NCI-H1105 treated with DMSO at 0.1 percent for 48 hours (cell line): ENCODE measurements at regions not wholly inside any gene's neighbourhood (a gene's known extent, or its start where the extent isn't known, plus 50 kb on each side); places are given as distances from the start of the nearest gene placed in this dataset.

Source experiments
- DNase-seq: peaks from one replicate; lab custom pipeline; 2025; lab: John Stamatoyannopoulos, UW

DNA sequence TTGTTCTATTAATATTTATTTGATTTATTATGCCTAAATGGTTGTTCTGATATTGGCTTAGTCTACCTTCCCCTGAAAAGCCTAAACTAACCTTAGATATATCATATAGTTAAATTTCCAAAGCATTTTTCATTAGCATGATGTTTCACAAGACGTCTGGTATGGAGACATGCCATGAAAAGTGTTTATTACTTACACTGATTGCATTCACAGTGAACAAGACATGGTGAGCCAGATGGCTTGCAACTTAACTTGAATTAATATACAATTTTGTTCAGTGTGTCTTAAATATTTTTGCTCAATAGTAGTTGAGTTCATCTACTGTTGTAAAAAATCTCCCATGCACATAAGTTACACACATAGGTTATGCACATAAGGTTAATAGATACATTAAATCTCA lies 758.4 kb downstream of the NSUN3 start:
- DNase-seq, result no peak

DNA sequence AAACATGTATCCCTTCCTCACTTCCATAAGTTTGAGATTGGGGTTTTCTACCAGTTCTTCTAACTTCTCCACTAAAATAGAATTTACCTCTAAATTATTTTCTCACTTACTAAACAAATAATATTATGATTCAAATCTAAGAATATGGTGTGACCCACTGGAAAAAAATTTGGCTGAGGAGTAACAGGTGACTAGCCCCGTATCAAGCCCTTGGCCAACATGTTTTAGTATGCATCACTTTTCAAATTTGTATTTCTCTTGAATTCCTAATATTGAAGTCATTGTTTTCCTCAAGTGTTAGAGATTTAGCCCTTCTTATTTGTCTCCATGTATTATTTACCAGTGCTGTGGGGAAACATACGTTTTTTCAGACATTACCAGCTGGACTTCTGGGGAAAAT lies 759.4 kb downstream of the NSUN3 start:
- no peak for DNase-seq

DNA sequence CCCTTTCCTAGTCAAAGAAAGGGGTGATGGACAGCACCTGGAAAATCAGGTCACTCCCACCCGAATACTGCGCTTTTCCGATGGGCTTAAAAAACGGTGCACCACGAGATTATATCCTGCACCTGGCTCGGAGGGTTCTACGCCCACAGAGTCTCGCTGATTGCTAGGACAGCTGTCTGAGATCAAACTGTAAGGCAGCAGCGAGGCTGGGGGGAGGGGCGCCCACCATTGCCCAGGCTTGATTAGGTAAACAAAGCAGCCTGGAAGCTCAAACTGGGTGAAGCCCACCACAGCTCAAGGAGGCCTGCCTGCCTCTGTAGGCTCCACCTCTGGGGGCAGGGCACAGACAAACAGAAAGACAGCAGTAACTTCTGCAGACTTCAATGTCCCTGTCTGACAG lies 783.4 kb downstream of the NSUN3 start:
- DNase-seq, result peak; percentile 2

DNA sequence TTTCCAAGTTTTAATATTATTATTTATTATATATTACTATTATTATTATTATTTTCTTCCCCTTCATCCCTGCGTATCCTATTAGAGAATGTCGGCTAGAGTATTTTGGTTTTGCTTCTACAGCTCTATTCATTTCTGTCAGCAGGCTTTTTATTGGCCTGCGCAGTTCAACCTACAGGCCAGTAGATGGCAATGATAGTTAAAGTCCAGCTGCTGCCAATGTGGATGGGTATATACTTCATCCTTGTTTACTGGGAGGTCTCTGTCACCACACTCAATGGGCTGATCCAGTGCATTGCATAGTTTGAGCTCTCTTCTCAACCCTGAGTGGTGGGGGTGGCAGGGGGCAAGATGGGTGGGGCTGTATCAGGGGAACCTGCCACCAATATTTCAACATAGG lies 799.8 kb downstream of the NSUN3 start:
- no peak for DNase-seq

DNA sequence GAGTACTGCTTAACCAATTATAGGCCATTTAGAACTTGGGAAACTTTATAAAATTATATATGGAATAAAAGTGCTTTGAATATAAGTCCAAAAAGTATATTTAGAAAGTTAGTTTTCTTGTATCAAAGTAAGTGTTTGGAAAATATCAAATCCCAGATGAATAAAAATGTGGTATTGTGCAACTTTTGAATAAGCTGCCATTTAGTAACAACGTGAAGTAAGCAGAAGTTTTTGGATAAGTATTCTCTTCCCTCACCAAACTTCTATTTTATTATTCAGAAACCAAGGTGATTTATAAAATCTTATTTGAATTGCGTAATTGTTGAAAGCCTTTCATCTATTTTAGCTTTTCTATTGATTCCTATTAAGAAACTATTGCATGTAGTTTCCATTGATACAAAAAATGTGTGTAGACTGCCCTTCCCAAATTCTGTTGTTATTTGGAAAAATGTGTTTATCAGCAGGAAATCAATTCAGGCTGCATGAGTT lies 806.2 kb downstream of the NSUN3 start:
- DNase-seq, result no peak

DNA sequence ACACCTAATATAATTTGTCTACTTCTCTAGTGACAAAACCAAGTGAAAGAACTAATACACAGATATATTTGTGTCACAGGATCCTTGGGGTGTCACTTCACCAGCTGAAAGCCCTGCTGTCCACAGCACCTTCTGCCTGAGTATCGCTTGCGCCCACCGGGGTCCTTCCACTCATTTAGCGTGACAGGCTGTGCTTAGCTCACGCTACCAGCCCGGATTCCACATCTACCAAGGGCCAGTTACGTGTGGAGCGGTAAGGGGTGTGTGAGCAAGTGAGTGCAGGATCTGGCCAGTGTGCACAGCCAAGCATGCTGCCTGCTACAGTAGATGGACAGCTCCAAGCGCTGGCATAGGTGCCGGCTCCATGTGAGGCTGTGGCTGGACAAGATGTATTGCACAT lies 810.9 kb downstream of the NSUN3 start:
- no peak for DNase-seq

DNA sequence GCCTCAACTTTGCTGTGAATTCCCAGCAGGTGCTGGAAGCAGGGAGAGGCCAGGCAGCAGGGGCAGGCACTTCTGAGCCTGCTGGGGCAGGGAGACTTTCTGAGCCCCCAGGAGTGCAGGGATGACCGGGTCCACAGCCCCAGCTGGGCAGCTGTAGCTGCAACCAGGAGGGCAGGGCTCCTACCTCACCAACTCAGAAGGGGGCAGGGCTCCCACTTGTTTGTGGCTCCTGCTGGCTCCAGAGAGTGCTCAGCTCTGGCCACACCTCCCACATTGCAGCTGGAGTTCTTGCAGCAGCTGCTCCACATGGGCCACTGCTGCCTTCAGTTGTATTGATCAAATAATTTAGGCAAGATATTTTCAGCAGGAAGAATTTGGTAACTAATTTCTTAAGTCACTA lies 812.3 kb downstream of the NSUN3 start:
- no peak for DNase-seq

DNA sequence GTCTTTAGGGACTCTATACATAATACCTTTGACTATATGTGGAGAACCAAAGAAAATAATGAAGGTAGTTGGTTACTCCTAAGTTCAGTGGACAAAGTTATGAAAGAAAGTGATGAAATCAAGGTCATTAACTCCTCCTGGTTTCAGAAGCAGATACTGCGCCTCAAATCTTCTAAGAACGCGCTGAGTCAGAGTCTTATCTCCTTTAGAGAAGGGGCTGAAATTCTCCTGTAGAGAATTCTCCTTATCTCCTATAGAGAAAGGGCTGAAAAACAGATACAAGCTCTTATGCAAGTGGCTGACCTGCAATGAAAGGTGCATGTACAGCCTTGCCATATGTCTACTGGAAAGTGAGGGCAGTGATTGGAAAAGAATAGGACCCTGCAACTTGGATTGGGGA lies 824.2 kb downstream of the NSUN3 start:
- DNase-seq, result no peak

DNA sequence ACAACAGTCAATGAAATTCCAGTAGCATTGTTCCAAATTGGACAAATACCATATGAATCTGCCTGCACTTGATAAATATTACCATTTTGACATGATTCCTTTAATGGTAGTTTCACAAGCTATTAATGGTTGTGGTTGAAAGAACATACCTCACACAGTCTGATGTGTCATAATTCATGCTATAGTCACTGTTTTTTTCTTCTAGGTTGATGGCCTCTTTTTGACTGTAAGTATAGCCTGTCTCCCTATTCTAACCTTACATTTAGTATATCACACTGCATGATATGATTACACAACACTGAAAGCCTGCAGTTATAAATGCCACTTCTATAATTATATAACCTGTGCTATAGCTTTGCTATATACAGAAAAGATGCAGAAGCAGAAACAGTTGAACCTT lies 834.1 kb downstream of the NSUN3 start:
- no peak for DNase-seq

DNA sequence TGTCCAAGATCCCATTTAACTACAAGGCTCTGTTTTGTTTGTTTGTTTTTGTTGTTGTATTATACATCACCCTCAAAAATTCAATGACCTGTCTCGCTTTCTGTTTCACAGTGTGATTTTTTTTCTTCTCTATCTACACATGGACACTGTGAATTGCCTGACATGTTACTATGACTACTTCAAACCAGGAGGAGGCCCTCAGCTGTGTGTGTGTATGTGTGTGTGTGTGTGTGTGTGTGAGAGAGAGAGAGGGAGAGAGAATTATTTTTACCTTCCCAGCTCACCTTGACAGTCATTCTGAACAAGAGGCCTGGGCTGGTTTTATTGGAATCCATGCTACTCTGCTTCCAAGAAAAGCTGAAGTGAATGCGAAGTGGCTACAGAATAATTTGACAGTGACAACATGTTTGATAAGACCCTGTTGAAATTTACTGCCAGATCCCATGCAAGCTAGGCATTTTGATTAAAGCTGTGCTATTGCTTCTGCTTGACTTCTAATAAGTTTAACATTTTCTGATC lies 841.4 kb downstream of the NSUN3 start:
- DNase-seq, result no peak

DNA sequence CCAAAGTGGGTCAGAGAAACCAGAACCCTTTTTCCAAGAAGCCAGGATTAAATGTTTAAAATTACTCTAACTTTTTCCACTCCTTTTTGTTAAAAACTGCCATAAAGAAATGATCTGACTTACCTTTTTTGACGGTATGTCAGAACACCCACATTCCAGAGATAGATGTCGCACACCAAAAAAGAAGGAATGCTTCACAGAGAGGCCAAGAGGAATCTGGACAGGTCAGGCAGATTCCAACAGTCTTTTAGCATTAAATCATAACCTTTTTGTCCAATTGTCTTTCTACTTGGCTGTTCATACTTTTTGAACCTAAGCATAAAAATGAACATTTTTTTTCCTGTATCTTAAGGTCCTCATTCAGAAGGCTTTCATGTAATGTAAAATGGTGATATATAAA lies 846.9 kb downstream of the NSUN3 start:
- no peak for DNase-seq

DNA sequence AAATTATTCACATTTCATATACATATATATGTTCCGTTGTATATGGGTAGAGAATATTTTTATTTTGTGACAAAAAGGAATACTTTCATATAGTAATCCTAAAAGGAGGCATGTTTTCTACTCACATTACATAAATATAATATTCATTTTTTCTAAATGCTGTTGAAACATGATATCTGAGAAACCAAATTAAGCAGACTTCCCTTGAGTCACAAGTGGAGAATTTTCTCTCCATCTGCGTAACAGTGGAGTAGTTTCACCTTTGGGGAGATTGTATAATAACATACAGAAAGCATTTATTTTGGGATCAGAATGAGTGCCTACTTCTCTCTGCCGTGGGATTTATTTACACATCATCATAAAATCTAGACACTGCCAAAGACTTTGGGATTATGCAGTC lies 849.8 kb downstream of the NSUN3 start:
- DNase-seq, result no peak

DNA sequence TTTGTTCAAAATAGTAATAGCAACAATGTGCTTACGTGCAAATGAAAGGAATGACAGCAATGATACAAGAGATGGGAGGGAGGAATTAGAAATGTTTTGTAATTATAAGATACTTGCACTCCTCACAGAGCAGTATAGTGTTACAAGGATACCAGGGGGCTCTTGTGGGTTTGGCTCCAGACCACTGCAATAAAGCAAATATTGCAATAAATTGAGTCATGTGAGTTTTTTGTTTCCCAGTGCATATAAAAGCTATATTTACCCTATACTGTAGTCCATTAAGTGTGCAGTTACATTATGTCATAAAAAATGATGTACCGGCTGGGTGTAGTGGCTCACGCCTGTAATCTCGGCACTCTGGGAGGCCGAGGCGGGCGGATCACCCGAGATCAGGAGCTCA lies 864.3 kb downstream of the NSUN3 start:
- no peak for DNase-seq

DNA sequence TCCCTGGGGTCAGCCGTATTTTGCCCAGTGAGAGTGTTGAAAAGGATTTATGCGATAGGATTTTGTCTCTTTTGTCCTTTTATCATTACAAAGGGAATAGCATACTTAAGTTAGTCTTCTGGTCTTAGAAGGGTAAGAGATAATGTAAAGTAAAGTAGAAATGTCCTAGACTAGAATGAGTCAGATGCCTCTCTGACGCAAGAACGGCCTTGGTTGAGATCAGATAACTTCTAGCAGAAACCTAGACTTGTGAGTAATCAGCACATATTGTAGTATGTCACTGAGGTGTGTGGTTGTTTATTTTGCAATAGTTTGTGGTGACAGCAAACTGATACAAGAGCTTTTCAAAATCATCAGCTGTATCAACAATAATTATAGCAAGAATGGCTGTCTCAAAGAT lies 866.1 kb downstream of the NSUN3 start:
- DNase-seq, result no peak

DNA sequence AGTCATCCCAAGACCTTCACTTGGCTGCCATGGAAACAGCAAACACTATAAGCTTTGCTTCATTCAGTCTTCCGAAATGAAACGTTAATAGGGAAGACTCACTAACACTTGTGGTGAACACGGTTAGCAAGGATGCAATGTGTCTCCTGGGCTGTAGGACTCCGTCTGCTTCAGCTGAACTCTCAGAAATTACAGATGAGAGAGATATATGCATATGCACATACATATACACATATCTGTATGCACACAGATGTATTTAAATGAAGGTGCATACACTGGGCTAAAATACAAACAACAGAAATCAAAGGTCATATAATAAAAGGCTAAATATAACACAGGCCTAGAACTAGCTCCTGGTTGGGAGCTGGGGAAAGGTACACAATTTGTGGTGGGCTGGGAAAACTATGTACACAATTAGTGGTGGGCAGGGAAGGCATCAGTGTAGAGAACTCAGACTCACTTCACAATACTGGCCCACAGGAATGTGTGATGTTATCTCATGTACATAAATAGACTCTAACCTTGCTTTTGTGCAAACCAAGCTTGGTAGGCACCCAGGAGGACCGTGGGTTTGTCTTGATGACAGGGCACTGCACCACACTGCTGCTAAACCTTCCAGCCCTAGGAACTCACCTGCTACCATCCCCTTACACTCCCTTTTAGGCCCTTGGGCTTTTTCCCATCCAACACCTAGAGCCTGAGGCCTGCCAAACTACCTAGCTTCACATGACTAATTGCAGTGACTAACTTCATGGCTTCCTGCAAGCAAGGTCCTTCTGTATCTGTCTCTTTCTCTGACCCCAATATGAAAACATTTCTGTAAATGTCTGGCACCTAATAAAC lies 873.1 kb downstream of the NSUN3 start:
- no peak for DNase-seq

DNA sequence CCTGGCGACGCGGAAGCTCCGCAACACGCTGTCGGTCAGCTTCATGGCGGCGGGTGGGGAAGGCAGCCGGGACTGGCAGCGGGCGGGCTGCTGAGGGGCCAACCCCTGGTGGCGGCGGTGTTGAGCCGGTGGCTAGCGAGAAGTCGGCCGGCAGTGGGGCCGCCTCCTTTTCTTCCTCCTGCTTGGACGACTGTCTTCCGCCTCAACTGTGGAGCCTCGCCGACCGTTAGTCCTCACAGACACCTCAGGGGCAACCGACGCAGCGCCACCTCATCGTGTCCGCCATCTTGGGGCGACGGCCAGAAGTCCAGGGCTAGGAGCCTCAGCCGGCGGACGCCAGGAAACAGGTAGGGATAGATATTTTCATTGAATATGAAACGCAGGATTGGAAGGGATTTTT lies 875.1 kb downstream of the NSUN3 start:
- DNase-seq, result no peak

DNA sequence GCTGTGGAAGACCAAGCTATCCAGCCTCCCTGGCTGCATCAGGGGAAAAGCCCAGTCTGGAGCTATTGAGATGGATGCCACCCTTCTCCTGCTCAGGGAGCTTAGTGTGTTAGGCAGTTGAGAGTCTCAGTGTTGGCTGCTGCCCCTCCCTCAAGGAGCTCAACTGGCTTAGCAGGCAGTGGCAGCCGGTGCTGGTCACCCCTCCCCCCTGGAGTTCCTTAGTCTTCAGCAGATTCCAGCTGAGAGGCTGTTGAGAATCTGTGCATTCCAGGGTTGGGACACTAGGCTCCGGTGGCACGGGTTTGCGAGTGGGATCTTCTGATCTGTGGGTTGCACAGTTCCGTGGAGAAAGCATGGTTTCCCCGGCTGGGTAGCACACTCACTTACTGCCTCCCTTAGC lies 883.8 kb downstream of the NSUN3 start:
- no peak for DNase-seq

DNA sequence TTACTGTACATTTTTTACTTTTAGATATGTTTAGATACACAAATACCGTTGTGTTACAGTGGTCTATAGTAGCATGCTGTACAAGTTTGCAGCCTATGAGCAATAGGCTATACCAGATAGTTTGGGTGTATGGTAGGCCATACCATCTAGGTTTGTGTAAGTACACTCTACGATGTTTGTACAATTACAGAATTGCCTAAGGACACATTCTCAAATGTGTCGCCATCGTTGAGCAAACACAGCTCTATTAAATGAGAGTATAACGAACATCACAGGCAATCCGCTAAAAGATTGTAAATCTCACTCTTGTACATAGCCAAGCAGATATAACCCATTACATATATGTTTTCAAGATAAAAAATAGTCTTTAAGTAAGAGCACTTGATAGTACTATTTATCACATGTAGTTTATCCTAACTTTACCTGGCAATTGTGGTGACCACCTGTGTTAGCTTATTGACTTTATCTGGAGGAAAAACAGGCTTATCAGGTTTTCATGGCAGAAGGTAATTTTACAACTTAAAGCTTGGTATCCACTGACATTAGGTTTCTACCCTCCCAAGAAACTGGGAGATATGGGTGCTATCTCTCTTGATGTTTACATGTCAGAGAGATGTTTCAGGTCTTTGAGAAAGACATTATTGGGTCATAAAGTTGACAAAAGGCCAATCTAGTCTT lies 898.7 kb downstream of the NSUN3 start:
- no peak for DNase-seq

DNA sequence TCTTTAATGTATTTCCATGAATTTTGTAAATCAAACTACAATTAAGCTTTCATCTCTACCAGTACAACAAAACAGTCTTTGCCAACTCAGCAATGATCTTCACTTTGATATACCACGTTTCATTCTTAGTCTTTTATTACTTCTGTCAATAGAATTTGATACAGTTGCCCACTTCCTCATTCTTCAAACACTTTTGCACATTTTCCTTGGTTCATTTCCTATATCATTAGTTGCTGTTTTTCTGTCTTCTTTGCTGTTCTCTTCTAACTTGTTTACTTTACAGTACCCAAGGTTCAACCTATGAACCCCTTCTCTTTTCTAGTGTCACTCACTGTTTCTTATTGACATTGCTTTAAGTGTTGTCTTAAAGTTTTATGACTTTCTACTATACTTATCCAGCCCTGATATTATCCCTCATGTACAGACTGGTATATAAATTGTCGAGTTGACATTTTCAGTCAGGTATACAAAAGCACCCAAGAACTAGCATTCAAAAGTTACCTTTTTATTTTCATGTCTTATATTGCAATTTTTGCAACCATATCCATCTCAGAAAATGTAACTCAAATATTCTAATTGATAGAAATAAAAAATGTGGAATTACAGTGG lies 903.1 kb downstream of the NSUN3 start:
- DNase-seq, result no peak

DNA sequence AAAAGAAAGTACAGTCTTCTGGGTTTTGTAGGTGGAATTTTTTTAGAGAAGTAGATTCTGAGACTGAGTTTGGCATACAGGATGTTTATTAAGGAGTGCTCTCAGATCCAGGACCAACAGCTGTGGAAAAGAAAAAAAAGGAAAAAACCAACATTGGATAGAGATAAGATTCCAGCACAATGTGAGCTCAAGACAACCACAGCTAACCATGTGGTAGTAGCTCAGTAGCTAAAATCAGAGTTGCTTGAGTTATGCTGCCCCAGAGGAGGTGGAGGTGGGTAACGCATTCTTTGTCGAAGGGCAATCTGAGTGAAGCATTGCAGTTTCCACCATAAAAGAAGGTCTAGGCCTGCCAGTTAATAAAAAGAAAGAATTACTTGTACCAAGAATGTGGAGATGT lies 904.3 kb downstream of the NSUN3 start:
- DNase-seq, result no peak

DNA sequence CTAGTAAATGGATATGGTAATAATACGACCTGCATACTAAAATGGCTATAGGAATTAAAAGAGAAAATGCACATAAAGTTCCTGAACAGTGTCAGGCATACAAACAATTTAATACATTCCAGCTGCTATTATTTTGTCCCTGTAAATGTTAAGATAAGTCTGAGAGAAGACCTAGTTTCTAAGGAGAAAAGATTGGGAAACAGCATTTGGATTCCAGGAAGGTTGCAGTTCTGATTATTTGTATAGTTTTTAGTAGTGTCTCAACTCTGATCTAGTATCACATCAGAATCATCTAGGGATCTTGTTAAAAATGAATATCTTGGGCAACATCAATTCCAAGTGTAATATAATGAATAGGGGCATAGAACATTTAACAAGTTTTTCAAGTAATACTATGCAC lies 905.7 kb downstream of the NSUN3 start:
- no peak for DNase-seq

DNA sequence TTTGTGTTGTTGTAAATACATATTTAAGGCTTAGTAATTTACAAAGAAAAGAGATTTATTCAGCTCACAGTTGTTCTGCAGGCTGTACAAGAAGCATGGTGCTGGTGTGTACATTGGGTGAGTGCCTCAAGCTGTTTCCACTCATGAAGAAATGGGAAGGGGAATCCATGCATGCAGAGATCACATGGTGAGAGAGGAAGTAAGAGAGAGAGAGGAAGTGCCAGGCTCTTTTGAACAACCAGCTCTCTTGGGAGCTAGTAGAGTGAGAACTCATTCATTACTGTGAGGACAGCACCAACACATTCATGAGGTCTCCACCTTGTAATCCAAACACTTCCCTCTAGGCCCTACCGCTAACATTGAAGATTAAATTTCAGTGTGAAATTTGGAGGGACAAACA lies 909.2 kb downstream of the NSUN3 start:
- no peak for DNase-seq

DNA sequence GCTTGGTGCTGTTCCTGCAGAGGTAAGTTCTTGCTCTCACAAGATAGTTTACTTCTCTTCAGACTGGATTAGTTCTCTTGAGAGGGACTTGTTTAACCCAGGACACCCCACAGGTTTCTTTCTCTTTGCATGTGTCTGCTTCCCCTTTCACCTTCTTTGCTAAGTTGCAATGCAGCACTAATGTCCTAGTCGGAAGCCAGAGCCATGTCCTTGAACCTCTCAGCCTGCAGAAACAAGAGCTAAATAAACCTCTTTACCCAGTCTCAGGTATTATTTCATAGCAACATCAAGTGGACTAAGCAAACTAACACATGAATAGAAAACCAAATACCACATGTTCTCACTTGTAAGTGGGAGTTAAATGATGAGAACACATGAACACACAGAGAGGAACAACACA lies 915.2 kb downstream of the NSUN3 start:
- peak; percentile 4 for DNase-seq
